Pancreas (tissue), 10 donors: ENCODE measurements at regions not wholly inside any gene's neighbourhood (a gene's known extent, or its start where the extent isn't known, plus 50 kb on each side); places are given as distances from the start of the nearest gene placed in this dataset.

ENCODE experiments used
- ATAC-seq, 4 donors: fragments of 200-7000 bp; cut with Tn5 transposase; one replicate each; pipeline versions ENCODE4 v1.8.0 to v1.9.1; 2020; ENCODE audit warnings: mild to moderate bottlenecking in 4 of 4, moderate library complexity in 4 of 4
- DNase-seq, 6 donors: peaks; one replicate each; pipeline ENCODE4 v3.0.0-alpha.2; 2020
- FAIRE-seq: peaks from 2 replicates; lab custom pipeline; 2012; peaks lifted over from hg19 to GRCh38; lab: Jason Lieb, UNC
- H3K27ac ChIP-seq, 4 donors: fragments of 200-600 bp; sonication (generic); 1 replicate in 3 of 4; 2 replicates in 1 of 4; pipeline versions ENCODE4 v1.5.0 to v1.8.0; 2020
- H3K27me3 ChIP-seq, 4 donors: fragments of 200-600 bp; one replicate each; pipeline ENCODE4 v1.8.0; 2021
- H3K36me3 ChIP-seq, 3 donors: fragments of 200-600 bp; sonication (generic) in 1 of 3; one replicate each; pipeline versions ENCODE4 v1.5.0 to v1.8.0; 2020 to 2021
- H3K4me1 ChIP-seq, 3 donors: fragments of 200-600 bp; one replicate each; pipeline ENCODE4 v1.8.0; 2021
- H3K4me3 ChIP-seq, 4 donors: fragments of 200-600 bp; sonication (generic) in 2 of 4; one replicate each; pipeline versions ENCODE4 v1.5.0 to v1.8.0; 2020 to 2021
- H3K9me3 ChIP-seq, 4 donors: fragments of 200-600 bp; one replicate each; pipeline ENCODE4 v1.8.0; 2021
- CTCF ChIP-seq, 4 donors: fragments of 200-600 bp; sonication (generic) in 3 of 4; IDR thresholded peaks; one replicate each; pipeline versions ENCODE4 v1.5.0 to v1.8.0; 2021; ENCODE audit warnings: antibody characterized with exemption in 4 of 4
- WGBS, 2 donors: extraction: QIAGEN DNeasy Blood & Tissue Kit; methylation state at CpG; one replicate each; pipeline ENCODE4 v1.1.7; 2013; 5-methylcytosine and 5-hydroxymethylcytosine counted together
- intact Hi-C, 3 donors: fragments of 100-400 bp; cut with DNase I; formaldehyde crosslinking; loops; one replicate each; pipeline versions ENCODE4 v1.11.1 to v1.14.2; 2022
- donor health status: healthy with polysubstance abuse.
- donor health status: DM: no; HTN: no; CAD: no; lungs with moderate emphysema.
- donor health status: DM: no; HTN: no; CAD: no.
- donor health status: control.
- donor health status: control.
- donor health status: Bipolar disorder and iron deficiency.
- donor health status: DM: yes; HTN: yes; CAD: no.
- donor health status: DM: no; HTN: no; CAD: no.
- donor health status: DM: no; HTN: no; CAD: no.
- donor health status: DM: yes; HTN: yes; CAD: no.

- DNase-seq = no peak
- H3K27me3 ChIP-seq = peaks cover 0 to 9% (median 0%) of the 10 kb centered on the region in 4 donors
- TF ChIP-seq CTCF (IDR thresholded peaks at IDR 0.05) = no peak
- no peak for ATAC-seq
- intact Hi-C loops = no loop called here
- FAIRE-seq = no peak
- no peaks in the 10 kb centered on the region for H3K4me1 ChIP-seq
- no peaks in the 10 kb centered on the region for H3K9me3 ChIP-seq
- H3K4me3 ChIP-seq = no peak overlapping the region
- 68 to 75% methylated on average over 14 of the region's 14 CpGs for WGBS, 2 donors
- no peaks in the 10 kb centered on the region for H3K36me3 ChIP-seq
- H3K27ac ChIP-seq = no peak overlapping the region
Measured at GRCh38 chr11:116145187-116145865, 627.5 kb downstream of the BUD13 start.

- Histone ChIP-seq H3K36me3 (no peaks in the 10 kb centered on the region), H3K4me1 (no peaks in the 10 kb centered on the region), H3K4me3 (no peak overlapping the region), H3K9me3 (no peaks in the 10 kb centered on the region), H3K27me3 (peaks cover 0 to 10% (median 0%) of the 10 kb centered on the region in 4 donors), H3K27ac (no peak overlapping the region)
- ATAC-seq (no peak), FAIRE-seq (no peak), DNase-seq (no peak)
- 76 to 82% methylated on average over 17 of the region's 17 CpGs for WGBS, 2 donors
- intact Hi-C loops = no loop called here
- TF ChIP-seq CTCF (IDR thresholded peaks at IDR 0.05) = no peak
Measured at GRCh38 chr11:116144387-116144958, 628.3 kb downstream of the BUD13 start.

GRCh38 chr11:116138280-116138679 lies 634.1 kb upstream of the CADM1 start:
- no peaks in the 10 kb centered on the region for H3K36me3 ChIP-seq
- H3K27me3 ChIP-seq = peaks cover 0 to 10% (median 0%) of the 10 kb centered on the region in 4 donors
- no peak overlapping the region for H3K4me3 ChIP-seq
- intact Hi-C loops = no loop called here
- TF ChIP-seq CTCF (IDR thresholded peaks at IDR 0.05) = no peak
- no peak for FAIRE-seq
- H3K27ac ChIP-seq = no peak overlapping the region
- WGBS, 2 donors = 80 to 87% methylated on average over 6 of the region's 6 CpGs
- no peak for DNase-seq
- no peaks in the 10 kb centered on the region for H3K4me1 ChIP-seq
- no peaks in the 10 kb centered on the region for H3K9me3 ChIP-seq
- ATAC-seq = no peak

GRCh38 chr11:116137753-116138152 lies 633.5 kb upstream of the CADM1 start:
- 48 to 52% methylated on average over 2 of the region's 2 CpGs for WGBS, 2 donors
- no peak for DNase-seq
- Histone ChIP-seq H3K4me3 (no peak overlapping the region), H3K36me3 (no peaks in the 10 kb centered on the region), H3K27me3 (peaks cover 0 to 10% (median 0%) of the 10 kb centered on the region in 4 donors), H3K9me3 (no peaks in the 10 kb centered on the region), H3K27ac (no peak overlapping the region), H3K4me1 (no peaks in the 10 kb centered on the region)
- intact Hi-C loops = no loop called here
- FAIRE-seq = no peak
- no peak for TF ChIP-seq CTCF (IDR thresholded peaks at IDR 0.05)
- ATAC-seq = no peak
